GM23338 (cell line): ENCODE measurements at regions not wholly inside any gene's neighbourhood (a gene's known extent, or its start where the extent isn't known, plus 50 kb on each side); places are given as distances from the start of the nearest gene placed in this dataset.

Source experiments
- ATAC-seq: fragments of 200-7000 bp; cut with Tn5 transposase; 3 replicates; pipeline ENCODE4 v1.9.1; 2020
- DNase-seq: peaks from one replicate; pipeline ENCODE4 v3.0.0-alpha.2; 2015; ENCODE audit warnings: low spot score
- H2AFZ ChIP-seq: fragments of 200-600 bp; sonication (generic); 2 replicates; pipeline ENCODE4 v1.8.0; 2016; ENCODE audit warnings: antibody characterized with exemption, mild to moderate bottlenecking, moderate library complexity
- H3F3A ChIP-seq: fragments of 200-600 bp; sonication (generic); replicated peaks from 2 replicates; pipeline ENCODE4 v1.8.0; 2017; ENCODE audit warnings: antibody characterized with exemption, mixed run types, low read depth
- H3K27ac ChIP-seq: fragments of 200-600 bp; sonication (generic); 2 replicates; pipeline ENCODE4 v1.6.1; 2016; ENCODE audit warnings: low read depth
- H3K27me3 ChIP-seq: fragments of 200-600 bp; sonication (generic); 2 replicates; pipeline ENCODE4 v1.8.0; 2016; ENCODE audit warnings: mild to moderate bottlenecking, mixed run types, moderate library complexity; ENCODE audit not compliant: insufficient read depth
- H3K36me3 ChIP-seq: fragments of 200-600 bp; sonication (generic); 2 replicates; pipeline ENCODE4 v1.8.0; 2016; ENCODE audit warnings: mild to moderate bottlenecking; ENCODE audit not compliant: insufficient read depth
- H3K4me1 ChIP-seq: fragments of 200-600 bp; sonication (generic); 2 replicates; pipeline ENCODE4 v1.8.0; 2016; ENCODE audit warnings: mild to moderate bottlenecking, moderate library complexity; ENCODE audit not compliant: insufficient read depth
- H3K4me2 ChIP-seq: fragments of 200-600 bp; sonication (generic); 2 replicates; pipeline ENCODE4 v1.7.1; 2017; ENCODE audit warnings: mixed run types
- H3K4me3 ChIP-seq: fragments of 200-600 bp; sonication (generic); 2 replicates; pipeline ENCODE4 v1.6.1; 2016; ENCODE audit warnings: mixed run types
- H3K79me2 ChIP-seq: fragments of 200-600 bp; sonication (generic); replicated peaks from 2 replicates; pipeline ENCODE4 v1.8.0; 2017; ENCODE audit warnings: mild to moderate bottlenecking; ENCODE audit not compliant: insufficient read depth
- H3K9me2 ChIP-seq: fragments of 200-600 bp; sonication (generic); 2 replicates; pipeline ENCODE4 v1.8.0; 2017; ENCODE audit not compliant: insufficient read depth
- H4K20me1 ChIP-seq: fragments of 200-600 bp; sonication (generic); replicated peaks from 2 replicates; pipeline ENCODE4 v1.8.0; 2017; ENCODE audit warnings: mild to moderate bottlenecking; ENCODE audit not compliant: insufficient read depth
- H3K27ac Mint-ChIP-seq: 2 replicates; pipeline ENCODE4 v1.8.0; 2020; ENCODE audit warnings: inconsistent platforms, mild to moderate bottlenecking, moderate library complexity, mixed read lengths
- H3K27me3 Mint-ChIP-seq: 3 replicates; pipeline ENCODE4 v1.8.0; 2022; ENCODE audit warnings: low read depth, mild to moderate bottlenecking, moderate library complexity, mixed read lengths, inconsistent platforms; ENCODE audit not compliant: insufficient read depth, poor library complexity
- H3K36me3 Mint-ChIP-seq: 3 replicates; pipeline ENCODE4 v1.8.0; 2021; ENCODE audit warnings: low read depth, mild to moderate bottlenecking, inconsistent platforms, moderate library complexity, mixed read lengths
- H3K4me1 Mint-ChIP-seq: 3 replicates; pipeline ENCODE4 v1.8.0; 2020; ENCODE audit warnings: mild to moderate bottlenecking, inconsistent platforms, mixed read lengths
- H3K4me3 Mint-ChIP-seq: 3 replicates; pipeline ENCODE4 v1.8.0; 2021; ENCODE audit warnings: moderate library complexity, mild to moderate bottlenecking, inconsistent platforms, mixed read lengths
- H3K9me3 Mint-ChIP-seq: 3 replicates; pipeline ENCODE4 v1.8.0; 2020; ENCODE audit warnings: moderate library complexity, mild to moderate bottlenecking, inconsistent platforms, mixed read lengths
- EZH2 ChIP-seq: fragments of 200-600 bp; sonication (generic); IDR thresholded peaks from one replicate; pipeline ENCODE4 v1.8.0; 2017; ENCODE audit warnings: antibody characterized with exemption, mild to moderate bottlenecking, low read depth; ENCODE audit not compliant: unreplicated experiment
- EZH2phosphoT487 ChIP-seq: fragments of 200-600 bp; sonication (generic); IDR thresholded peaks from one replicate; pipeline ENCODE4 v1.8.1; 2018; ENCODE audit warnings: antibody characterized with exemption; ENCODE audit not compliant: unreplicated experiment
- JUNB ChIP-seq: IDR thresholded peaks from one replicate; pipeline ENCODE4 v1.6.1; 2016; ENCODE audit warnings: antibody characterized with exemption; ENCODE audit not compliant: unreplicated experiment
- POLR2AphosphoS5 ChIP-seq: IDR thresholded peaks from 2 replicates; pipeline ENCODE4 v1.6.1; 2016; ENCODE audit warnings: antibody characterized with exemption, low read depth
- STAT1 ChIP-seq: IDR thresholded peaks from one replicate; pipeline ENCODE4 v1.6.1; 2016; ENCODE audit warnings: antibody characterized with exemption; ENCODE audit not compliant: unreplicated experiment
- TF ChIP-seq, protein P1 (sequence below), 2 experiments: fragments of 200-600 bp in 1 of 2; sonication (generic) in 1 of 2; conservative IDR thresholded peaks; 2 replicates each; pipeline versions ENCODE4 v1.5.1 to v1.6.1; 2016 to 2017; ENCODE audit warnings: antibody characterized with exemption in 2 of 2, low read depth in 2 of 2, mild to moderate bottlenecking in 2 of 2, moderate library complexity in 1 of 2
- TF ChIP-seq, protein P2 (sequence below): IDR thresholded peaks from one replicate; pipeline ENCODE4 v1.6.1; 2018; ENCODE audit warnings: antibody characterized with exemption; ENCODE audit not compliant: unreplicated experiment

DNA sequence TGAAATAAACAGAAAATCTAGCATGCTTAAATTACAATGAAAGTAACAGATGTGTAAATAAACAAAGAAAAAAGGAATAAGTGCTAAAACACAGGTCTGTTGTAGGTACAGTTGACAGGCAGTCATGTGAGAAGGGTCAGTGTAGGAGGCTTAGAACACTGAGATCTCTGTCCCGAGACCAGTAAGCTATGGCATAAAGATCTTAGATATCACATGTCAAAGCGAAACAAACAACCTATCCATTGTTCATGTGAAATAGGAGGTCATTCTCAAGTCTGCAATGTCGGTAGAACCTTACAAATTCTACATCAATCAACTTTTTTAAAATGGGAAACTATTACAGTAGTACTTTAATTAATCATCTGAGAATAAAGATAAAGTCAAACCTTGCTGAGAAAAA is 428.9 kb upstream of the ADGRL2 start:
- ATAC-seq = no peak
- TF ChIP-seq EZH2 = no peak
- no peak for TF ChIP-seq POLR2AphosphoS5
- no peak for TF ChIP-seq JUNB
- TF ChIP-seq STAT1 = no peak
- TF ChIP-seq EZH2phosphoT487 = no peak
- no peaks in the 10 kb centered on the region for H3F3A ChIP-seq
- H2AFZ ChIP-seq = no peak overlapping the region
- H3K9me2 ChIP-seq = no peaks in the 10 kb centered on the region
- Mint-ChIP-seq H3K27ac (no peak overlapping the region), H3K9me3 (no peaks in the 10 kb centered on the region; the same call in 2 of the 3 replicates), H3K4me3 (no peak overlapping the region), H3K27me3 (peaks cover 2% of the 10 kb centered on the region), H3K36me3 (no peaks in the 10 kb centered on the region; the same call in 2 of the 3 replicates), H3K4me1 (peaks cover 9% of the 10 kb centered on the region)
- no peak overlapping the region for H3K4me3 ChIP-seq
- H3K27me3 ChIP-seq = no peaks in the 10 kb centered on the region
- peaks cover 7% of the 10 kb centered on the region; the same call in 1 of the 2 replicates for H3K4me1 ChIP-seq
- no peaks in the 10 kb centered on the region for H4K20me1 ChIP-seq
- no peak for DNase-seq
- H3K4me2 ChIP-seq = no peak overlapping the region
- no peaks in the 10 kb centered on the region for H3K36me3 ChIP-seq
- no peaks in the 10 kb centered on the region for H3K79me2 ChIP-seq
- no peak overlapping the region for H3K27ac ChIP-seq

DNA sequence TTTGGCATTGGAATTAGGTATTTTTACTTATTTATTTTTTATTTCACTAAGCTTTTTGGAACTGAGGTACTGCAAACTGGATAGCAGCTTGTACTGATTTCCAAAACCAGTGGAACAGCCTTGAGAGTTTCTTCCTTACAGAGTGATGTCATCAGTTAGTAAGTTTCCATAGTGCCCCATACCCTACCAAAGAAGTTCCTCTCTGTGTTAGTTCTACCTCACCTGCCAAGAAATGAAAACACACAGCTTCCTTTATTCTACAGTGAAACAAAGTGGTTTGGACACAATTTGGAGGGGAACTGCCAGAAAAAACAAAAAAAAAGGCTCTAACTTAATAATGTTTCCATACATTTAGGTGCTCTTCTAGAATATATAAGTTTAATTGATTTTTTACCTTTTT is 430.9 kb upstream of the ADGRL2 start:
- H3K4me1 ChIP-seq = peaks cover 7% of the 10 kb centered on the region; the same call in 1 of the 2 replicates

More for the DNA sequence above, 430.9 kb upstream of the ADGRL2 start:
- H2AFZ ChIP-seq = no peak overlapping the region
- H3K27me3 ChIP-seq = no peaks in the 10 kb centered on the region
- Mint-ChIP-seq H3K9me3 (no peaks in the 10 kb centered on the region; the same call in 2 of the 3 replicates), H3K4me1 (peaks cover 9% of the 10 kb centered on the region), H3K27me3 (peaks cover 2% of the 10 kb centered on the region), H3K27ac (no peak overlapping the region), H3K36me3 (no peaks in the 10 kb centered on the region; the same call in 2 of the 3 replicates), H3K4me3 (no peak overlapping the region)
- no peaks in the 10 kb centered on the region for H3K36me3 ChIP-seq
- ATAC-seq = no peak; the same call in 2 of the 3 replicates
- no peaks in the 10 kb centered on the region for H3K79me2 ChIP-seq
- no peak overlapping the region for H3K27ac ChIP-seq
- H4K20me1 ChIP-seq = no peaks in the 10 kb centered on the region
- TF ChIP-seq, protein P1, sequence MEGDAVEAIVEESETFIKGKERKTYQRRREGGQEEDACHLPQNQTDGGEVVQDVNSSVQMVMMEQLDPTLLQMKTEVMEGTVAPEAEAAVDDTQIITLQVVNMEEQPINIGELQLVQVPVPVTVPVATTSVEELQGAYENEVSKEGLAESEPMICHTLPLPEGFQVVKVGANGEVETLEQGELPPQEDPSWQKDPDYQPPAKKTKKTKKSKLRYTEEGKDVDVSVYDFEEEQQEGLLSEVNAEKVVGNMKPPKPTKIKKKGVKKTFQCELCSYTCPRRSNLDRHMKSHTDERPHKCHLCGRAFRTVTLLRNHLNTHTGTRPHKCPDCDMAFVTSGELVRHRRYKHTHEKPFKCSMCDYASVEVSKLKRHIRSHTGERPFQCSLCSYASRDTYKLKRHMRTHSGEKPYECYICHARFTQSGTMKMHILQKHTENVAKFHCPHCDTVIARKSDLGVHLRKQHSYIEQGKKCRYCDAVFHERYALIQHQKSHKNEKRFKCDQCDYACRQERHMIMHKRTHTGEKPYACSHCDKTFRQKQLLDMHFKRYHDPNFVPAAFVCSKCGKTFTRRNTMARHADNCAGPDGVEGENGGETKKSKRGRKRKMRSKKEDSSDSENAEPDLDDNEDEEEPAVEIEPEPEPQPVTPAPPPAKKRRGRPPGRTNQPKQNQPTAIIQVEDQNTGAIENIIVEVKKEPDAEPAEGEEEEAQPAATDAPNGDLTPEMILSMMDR (conservative IDR thresholded peaks at IDR 0.05; ENCODE audit: low read depth in 2 of 2) = no peak
- TF ChIP-seq POLR2AphosphoS5 = no peak
- no peak for TF ChIP-seq JUNB
- TF ChIP-seq, protein P2, sequence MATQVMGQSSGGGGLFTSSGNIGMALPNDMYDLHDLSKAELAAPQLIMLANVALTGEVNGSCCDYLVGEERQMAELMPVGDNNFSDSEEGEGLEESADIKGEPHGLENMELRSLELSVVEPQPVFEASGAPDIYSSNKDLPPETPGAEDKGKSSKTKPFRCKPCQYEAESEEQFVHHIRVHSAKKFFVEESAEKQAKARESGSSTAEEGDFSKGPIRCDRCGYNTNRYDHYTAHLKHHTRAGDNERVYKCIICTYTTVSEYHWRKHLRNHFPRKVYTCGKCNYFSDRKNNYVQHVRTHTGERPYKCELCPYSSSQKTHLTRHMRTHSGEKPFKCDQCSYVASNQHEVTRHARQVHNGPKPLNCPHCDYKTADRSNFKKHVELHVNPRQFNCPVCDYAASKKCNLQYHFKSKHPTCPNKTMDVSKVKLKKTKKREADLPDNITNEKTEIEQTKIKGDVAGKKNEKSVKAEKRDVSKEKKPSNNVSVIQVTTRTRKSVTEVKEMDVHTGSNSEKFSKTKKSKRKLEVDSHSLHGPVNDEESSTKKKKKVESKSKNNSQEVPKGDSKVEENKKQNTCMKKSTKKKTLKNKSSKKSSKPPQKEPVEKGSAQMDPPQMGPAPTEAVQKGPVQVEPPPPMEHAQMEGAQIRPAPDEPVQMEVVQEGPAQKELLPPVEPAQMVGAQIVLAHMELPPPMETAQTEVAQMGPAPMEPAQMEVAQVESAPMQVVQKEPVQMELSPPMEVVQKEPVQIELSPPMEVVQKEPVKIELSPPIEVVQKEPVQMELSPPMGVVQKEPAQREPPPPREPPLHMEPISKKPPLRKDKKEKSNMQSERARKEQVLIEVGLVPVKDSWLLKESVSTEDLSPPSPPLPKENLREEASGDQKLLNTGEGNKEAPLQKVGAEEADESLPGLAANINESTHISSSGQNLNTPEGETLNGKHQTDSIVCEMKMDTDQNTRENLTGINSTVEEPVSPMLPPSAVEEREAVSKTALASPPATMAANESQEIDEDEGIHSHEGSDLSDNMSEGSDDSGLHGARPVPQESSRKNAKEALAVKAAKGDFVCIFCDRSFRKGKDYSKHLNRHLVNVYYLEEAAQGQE = no peak
- no peak for TF ChIP-seq EZH2
- H3F3A ChIP-seq = no peaks in the 10 kb centered on the region
- no peaks in the 10 kb centered on the region for H3K9me2 ChIP-seq
- H3K4me2 ChIP-seq = peak overlapping the region; percentile 3; the same call in 1 of the 2 replicates
- H3K4me3 ChIP-seq = no peak overlapping the region
- DNase-seq = no peak
